SK-N-SH treated with all-trans-retinoic acid at 6 μM for 48 hours (cell line): ENCODE measurements at regions not wholly inside any gene's neighbourhood (a gene's known extent, or its start where the extent isn't known, plus 50 kb on each side); places are given as distances from the start of the nearest gene placed in this dataset.

Experiments
- ATAC-seq: fragments of 200-7000 bp; cut with Tn5 transposase; 3 replicates; pipeline ENCODE4 v1.9.1; 2020; ENCODE audit warnings: mild to moderate bottlenecking, moderate library complexity
- BACH2 ChIP-seq: fragments of 250-450 bp; sonication (Bioruptor Pico); IDR thresholded peaks from 2 replicates; pipeline ENCODE4 v1.9.0; 2021; ENCODE audit warnings: mild to moderate bottlenecking, borderline replicate concordance
- CSDC2 ChIP-seq: fragments of 250-450 bp; sonication (Bioruptor Pico); IDR thresholded peaks from 2 replicates; pipeline ENCODE4 v1.5.0; 2020; ENCODE audit warnings: mild to moderate bottlenecking, moderate library complexity
- CSRNP3 ChIP-seq: fragments of 250-450 bp; sonication (Bioruptor Pico); IDR thresholded peaks from 2 replicates; pipeline ENCODE4 v1.5.1; 2021; ENCODE audit warnings: mild to moderate bottlenecking, moderate library complexity
- ESRRG ChIP-seq: fragments of 250-450 bp; sonication (Bioruptor Pico); IDR thresholded peaks from 2 replicates; pipeline ENCODE4 v1.6.1; 2021; ENCODE audit warnings: mild to moderate bottlenecking
- GLIS3 ChIP-seq: fragments of 250-450 bp; sonication (Bioruptor Pico); IDR thresholded peaks from 2 replicates; pipeline ENCODE4 v1.5.0; 2020; ENCODE audit warnings: mild to moderate bottlenecking, moderate library complexity
- ISL1 ChIP-seq: fragments of 250-450 bp; sonication (Bioruptor Pico); IDR thresholded peaks from 2 replicates; pipeline ENCODE4 v2.1.2; 2022; ENCODE audit warnings: mild to moderate bottlenecking, moderate library complexity
- OSR1 ChIP-seq: fragments of 250-450 bp; sonication (Bioruptor Pico); IDR thresholded peaks from 2 replicates; pipeline ENCODE4 v1.8.0; 2022; ENCODE audit warnings: moderate library complexity, mild to moderate bottlenecking, inconsistent platforms
- PATZ1 ChIP-seq: fragments of 250-450 bp; sonication (Bioruptor Pico); IDR thresholded peaks from 2 replicates; pipeline ENCODE4 v1.8.0; 2020; ENCODE audit warnings: mild to moderate bottlenecking, moderate library complexity, borderline replicate concordance
- PPARA ChIP-seq: fragments of 250-450 bp; sonication (Bioruptor Pico); IDR thresholded peaks from 2 replicates; pipeline ENCODE4 v1.5.0; 2020; ENCODE audit warnings: mild to moderate bottlenecking, borderline replicate concordance
- RARB ChIP-seq: fragments of 250-450 bp; sonication (Bioruptor Pico); IDR thresholded peaks from 2 replicates; pipeline ENCODE4 v1.8.0; 2021; ENCODE audit warnings: mild to moderate bottlenecking, moderate library complexity
- SNAI2 ChIP-seq: fragments of 250-450 bp; sonication (Bioruptor Pico); IDR thresholded peaks from 2 replicates; pipeline ENCODE4 v1.5.0; 2020; ENCODE audit warnings: mild to moderate bottlenecking, moderate library complexity
- TCF4 ChIP-seq: fragments of 250-450 bp; sonication (Bioruptor Pico); IDR thresholded peaks from 2 replicates; pipeline ENCODE4 v1.8.0; 2021; ENCODE audit warnings: mild to moderate bottlenecking, moderate library complexity, borderline replicate concordance
- TOX ChIP-seq: fragments of 250-450 bp; sonication (Bioruptor Pico); IDR thresholded peaks from 2 replicates; pipeline ENCODE4 v1.8.0; 2021; ENCODE audit warnings: mild to moderate bottlenecking, moderate library complexity, borderline replicate concordance
- TSHZ2 ChIP-seq: fragments of 250-450 bp; sonication (Bioruptor Pico); IDR thresholded peaks from 2 replicates; pipeline ENCODE4 v1.5.0; 2020; ENCODE audit warnings: mild to moderate bottlenecking, moderate library complexity
- ZC3H10 ChIP-seq: fragments of 250-450 bp; sonication (Bioruptor Pico); IDR thresholded peaks from 2 replicates; pipeline ENCODE4 v1.5.1; 2021; ENCODE audit warnings: mild to moderate bottlenecking, moderate library complexity
- ZFP3 ChIP-seq: fragments of 250-450 bp; sonication (Bioruptor Pico); IDR thresholded peaks from 2 replicates; pipeline ENCODE4 v1.5.0; 2020; ENCODE audit warnings: mild to moderate bottlenecking, moderate library complexity
- ZFP30 ChIP-seq: fragments of 450-650 bp; formaldehyde crosslinking; IDR thresholded peaks from 2 replicates; pipeline ENCODE4 v1.5.0; 2022; ENCODE audit warnings: mild to moderate bottlenecking, moderate library complexity
- ZNF565 ChIP-seq: fragments of 450-650 bp; formaldehyde crosslinking; conservative IDR thresholded peaks from 2 replicates; pipeline ENCODE4 v1.5.0; 2020; ENCODE audit warnings: low read depth, mild to moderate bottlenecking, moderate library complexity
- ZNF70 ChIP-seq: fragments of 450-650 bp; formaldehyde crosslinking; IDR thresholded peaks from 2 replicates; pipeline ENCODE4 v1.5.0; 2020; ENCODE audit warnings: mild to moderate bottlenecking, moderate library complexity
- ZNF8 ChIP-seq: fragments of 450-650 bp; formaldehyde crosslinking; IDR thresholded peaks from 2 replicates; pipeline ENCODE4 v1.5.0; 2020; ENCODE audit warnings: mild to moderate bottlenecking, moderate library complexity

GRCh38 chr17:77441940-77442339, 301.2 kb downstream of the SEC14L1 start:
- ATAC-seq: no peak
- TF ChIP-seq ISL1 (CRISPR knock-in tag) (no peak), CSDC2 (CRISPR knock-in tag) (no peak), ZFP30 (CRISPR knock-in tag) (no peak), PATZ1 (CRISPR knock-in tag) (no peak), ZC3H10 (CRISPR knock-in tag) (no peak), ZNF70 (CRISPR knock-in tag) (no peak), ZFP3 (CRISPR knock-in tag) (no peak), OSR1 (no peak), TCF4 (no peak), GLIS3 (CRISPR knock-in tag) (no peak), PPARA (no peak), ZNF8 (CRISPR knock-in tag) (no peak), TSHZ2 (CRISPR knock-in tag) (no peak), RARB (no peak), ESRRG (CRISPR knock-in tag) (no peak), SNAI2 (CRISPR knock-in tag) (no peak), CSRNP3 (CRISPR knock-in tag) (no peak), TOX (no peak)

GRCh38 chr17:77442976-77443747, 302.4 kb downstream of the SEC14L1 start:
- no peak for ATAC-seq
- no peak for TF ChIP-seq TCF4
- TF ChIP-seq ESRRG (CRISPR knock-in tag): no peak
- TF ChIP-seq ZC3H10 (CRISPR knock-in tag): no peak
- TF ChIP-seq PPARA: no peak
- no peak for TF ChIP-seq RARB
- no peak for TF ChIP-seq ZFP3 (CRISPR knock-in tag)
- no peak for TF ChIP-seq CSDC2 (CRISPR knock-in tag)

- ATAC-seq: no peak
- TF ChIP-seq ZNF70 (CRISPR knock-in tag): no peak
- no peak for TF ChIP-seq ZFP30 (CRISPR knock-in tag)
Observed at GRCh38 chr17:77443748-77444260, 303.0 kb downstream of the SEC14L1 start.

- no peak; the same call in 2 of the 3 replicates for ATAC-seq
- TF ChIP-seq RARB: no peak
- no peak for TF ChIP-seq BACH2 (CRISPR knock-in tag)
- TF ChIP-seq ESRRG (CRISPR knock-in tag): no peak
- no peak for TF ChIP-seq TOX
- TF ChIP-seq ZNF70 (CRISPR knock-in tag): no peak
- TF ChIP-seq CSDC2 (CRISPR knock-in tag): no peak
- TF ChIP-seq ZNF565 (CRISPR knock-in tag): no peak
- no peak for TF ChIP-seq CSRNP3 (CRISPR knock-in tag)
- TF ChIP-seq GLIS3 (CRISPR knock-in tag): no peak
- TF ChIP-seq ZFP30 (CRISPR knock-in tag): no peak
- no peak for TF ChIP-seq ZC3H10 (CRISPR knock-in tag)
- TF ChIP-seq OSR1: no peak
Observed at GRCh38 chr17:77444628-77444983, 303.8 kb downstream of the SEC14L1 start.
